ENCODE measurements at regions not wholly inside any gene's neighbourhood (a gene's known extent, or its start where the extent isn't known, plus 50 kb on each side); places are given as distances from the start of the nearest gene placed in this dataset.

GRCh38 chr6:33507261-33507660 lies 52.9 kb downstream of the ZBTB9 start:
- CTCF ChIA-PET, result no interaction called here
- TF ChIP-seq, protein P1, sequence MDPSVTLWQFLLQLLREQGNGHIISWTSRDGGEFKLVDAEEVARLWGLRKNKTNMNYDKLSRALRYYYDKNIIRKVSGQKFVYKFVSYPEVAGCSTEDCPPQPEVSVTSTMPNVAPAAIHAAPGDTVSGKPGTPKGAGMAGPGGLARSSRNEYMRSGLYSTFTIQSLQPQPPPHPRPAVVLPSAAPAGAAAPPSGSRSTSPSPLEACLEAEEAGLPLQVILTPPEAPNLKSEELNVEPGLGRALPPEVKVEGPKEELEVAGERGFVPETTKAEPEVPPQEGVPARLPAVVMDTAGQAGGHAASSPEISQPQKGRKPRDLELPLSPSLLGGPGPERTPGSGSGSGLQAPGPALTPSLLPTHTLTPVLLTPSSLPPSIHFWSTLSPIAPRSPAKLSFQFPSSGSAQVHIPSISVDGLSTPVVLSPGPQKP (IDR thresholded peaks at IDR 0.05; ENCODE audit: low read depth, low read length), result no peak
- no peak for TF ChIP-seq FOXS1 (CRISPR knock-in tag; IDR thresholded peaks at IDR 0.05)
- TF ChIP-seq HOXB5 (CRISPR knock-in tag; IDR thresholded peaks at IDR 0.05), result no peak
- no peak for TF ChIP-seq KDM1A (IDR thresholded peaks at IDR 0.05; ENCODE audit: low read depth)
- no peak for TF ChIP-seq CTCF (IDR thresholded peaks at IDR 0.05)
- TF ChIP-seq NR3C1 (IDR thresholded peaks at IDR 0.05), result no peak
- TF ChIP-seq JUN (IDR thresholded peaks at IDR 0.05), result no peak
- TF ChIP-seq SREBF2 (IDR thresholded peaks at IDR 0.05), result no peak
- TF ChIP-seq, protein P2, sequence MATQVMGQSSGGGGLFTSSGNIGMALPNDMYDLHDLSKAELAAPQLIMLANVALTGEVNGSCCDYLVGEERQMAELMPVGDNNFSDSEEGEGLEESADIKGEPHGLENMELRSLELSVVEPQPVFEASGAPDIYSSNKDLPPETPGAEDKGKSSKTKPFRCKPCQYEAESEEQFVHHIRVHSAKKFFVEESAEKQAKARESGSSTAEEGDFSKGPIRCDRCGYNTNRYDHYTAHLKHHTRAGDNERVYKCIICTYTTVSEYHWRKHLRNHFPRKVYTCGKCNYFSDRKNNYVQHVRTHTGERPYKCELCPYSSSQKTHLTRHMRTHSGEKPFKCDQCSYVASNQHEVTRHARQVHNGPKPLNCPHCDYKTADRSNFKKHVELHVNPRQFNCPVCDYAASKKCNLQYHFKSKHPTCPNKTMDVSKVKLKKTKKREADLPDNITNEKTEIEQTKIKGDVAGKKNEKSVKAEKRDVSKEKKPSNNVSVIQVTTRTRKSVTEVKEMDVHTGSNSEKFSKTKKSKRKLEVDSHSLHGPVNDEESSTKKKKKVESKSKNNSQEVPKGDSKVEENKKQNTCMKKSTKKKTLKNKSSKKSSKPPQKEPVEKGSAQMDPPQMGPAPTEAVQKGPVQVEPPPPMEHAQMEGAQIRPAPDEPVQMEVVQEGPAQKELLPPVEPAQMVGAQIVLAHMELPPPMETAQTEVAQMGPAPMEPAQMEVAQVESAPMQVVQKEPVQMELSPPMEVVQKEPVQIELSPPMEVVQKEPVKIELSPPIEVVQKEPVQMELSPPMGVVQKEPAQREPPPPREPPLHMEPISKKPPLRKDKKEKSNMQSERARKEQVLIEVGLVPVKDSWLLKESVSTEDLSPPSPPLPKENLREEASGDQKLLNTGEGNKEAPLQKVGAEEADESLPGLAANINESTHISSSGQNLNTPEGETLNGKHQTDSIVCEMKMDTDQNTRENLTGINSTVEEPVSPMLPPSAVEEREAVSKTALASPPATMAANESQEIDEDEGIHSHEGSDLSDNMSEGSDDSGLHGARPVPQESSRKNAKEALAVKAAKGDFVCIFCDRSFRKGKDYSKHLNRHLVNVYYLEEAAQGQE (IDR thresholded peaks at IDR 0.05), result no peak
- TF ChIP-seq PHF8 (IDR thresholded peaks at IDR 0.05; ENCODE audit: borderline replicate concordance, low read depth), result no peak
- TF ChIP-seq RARB (CRISPR knock-in tag; IDR thresholded peaks at IDR 0.05), result no peak
- TF ChIP-seq FOSB (CRISPR knock-in tag; IDR thresholded peaks at IDR 0.05), result no peak
- TF ChIP-seq PBX3 (IDR thresholded peaks at IDR 0.05), result no peak
- TF ChIP-seq BHLHE40 (IDR thresholded peaks at IDR 0.05; ENCODE audit: low read depth, low read length), result no peak
- no peak for TF ChIP-seq ZC3H11A (IDR thresholded peaks at IDR 0.05)
- DNase-seq (ENCODE audit: low read depth in 1 of 2, low spot score in 1 of 2), result no peak
- ATAC-seq, result no peak
- Histone ChIP-seq H3K4me2 (no peak overlapping the region), H3K4me1 (no peaks in the 10 kb centered on the region), H3K27ac (no peak overlapping the region), H3K9me3 (no peaks in the 10 kb centered on the region), H3K4me3 (no peak overlapping the region)
- POLR2A ChIA-PET, result no interaction called here
- no peak for FAIRE-seq
- WGBS (ENCODE audit: missing lambda C conversion rate), result 75% methylated on average over 3 of the region's 3 CpGs

GRCh38 chr6:33508935-33509926 lies 54.9 kb downstream of the ZBTB9 start:
- H3K4me2 ChIP-seq, result no peak overlapping the region
- H3K4me3 ChIP-seq, result no peak overlapping the region
- ATAC-seq (no peak), DNase-seq (ENCODE audit: low read depth in 1 of 2, low spot score in 1 of 2) (no peak), FAIRE-seq (no peak)
- 72% methylated on average over 16 of the region's 16 CpGs for WGBS (ENCODE audit: missing lambda C conversion rate)
- POLR2A ChIA-PET, result no interaction called here
- H3K4me1 ChIP-seq, result no peaks in the 10 kb centered on the region
- TF ChIP-seq JUNB (IDR thresholded peaks at IDR 0.05), result no peak
- no peak for TF ChIP-seq NPAS2 (CRISPR knock-in tag; IDR thresholded peaks at IDR 0.05; ENCODE audit: borderline replicate concordance)
- H3K27ac ChIP-seq, result no peak overlapping the region
- CTCF ChIA-PET, result no interaction called here
- H3K9me3 ChIP-seq, result no peaks in the 10 kb centered on the region

Measured in A549 (cell line).